GM13976 (cell line): ENCODE measurements at regions not wholly inside any gene's neighbourhood (a gene's known extent, or its start where the extent isn't known, plus 50 kb on each side); places are given as distances from the start of the nearest gene placed in this dataset.

Source experiments
- DNase-seq: peaks from one replicate; pipeline ENCODE4 v3.0.0; 2012; ENCODE audit warnings: low spot score
- CTCF ChIP-seq: IDR thresholded peaks from 2 replicates; pipeline ENCODE4 v1.5.1; 2012; ENCODE audit warnings: borderline replicate concordance, mild to moderate bottlenecking; ENCODE audit not compliant: insufficient read depth; ENCODE audit errors: extremely low read depth, missing control alignments, control extremely low read depth
- in situ Hi-C: fragments of 300-500 bp; cut with MboI; formaldehyde crosslinking; loops from one replicate; pipeline ENCODE4 v1.12.0; 2022; ENCODE audit warnings: low sequenced_read_pairs, mixed read lengths, inconsistent platforms; ENCODE audit not compliant: unreplicated experiment

GRCh38 chr2:7904319-7904718, 777.5 kb upstream of the ID2 start:
- in situ Hi-C loops = no loop called here
- TF ChIP-seq CTCF = no peak

GRCh38 chr2:7905756-7906155, 776.1 kb upstream of the ID2 start:
- no peak for TF ChIP-seq CTCF
- no peak for DNase-seq
- in situ Hi-C loops = no loop called here

More at GRCh38 chr2:7904319-7904718, 777.5 kb upstream of the ID2 start:
- no peak for DNase-seq

GRCh38 chr2:7906431-7906830, 775.4 kb upstream of the ID2 start:
- TF ChIP-seq CTCF = no peak
- in situ Hi-C loops = no loop called here
- no peak for DNase-seq

- in situ Hi-C loops = no loop called here
- no peak for DNase-seq
- no peak for TF ChIP-seq CTCF
Measured at GRCh38 chr2:7907041-7907440, 774.8 kb upstream of the ID2 start.

- TF ChIP-seq CTCF = no peak
- in situ Hi-C loops = no loop called here
- DNase-seq = no peak
Measured at GRCh38 chr2:7910752-7911151, 771.1 kb upstream of the ID2 start.

GRCh38 chr2:7911196-7911595, 770.7 kb upstream of the ID2 start:
- no peak for TF ChIP-seq CTCF
- DNase-seq = no peak
- in situ Hi-C loops = no loop called here

GRCh38 chr2:7913974-7914373, 767.9 kb upstream of the ID2 start:
- TF ChIP-seq CTCF = no peak
- in situ Hi-C loops = no loop called here
- no peak for DNase-seq
